PC-9 (cell line): ENCODE measurements at regions not wholly inside any gene's neighbourhood (a gene's known extent, or its start where the extent isn't known, plus 50 kb on each side); places are given as distances from the start of the nearest gene placed in this dataset.

Source experiments
- EZH2 ChIP-seq: fragments of 200-600 bp; sonication (generic); IDR thresholded peaks from 2 replicates; pipeline ENCODE4 v1.8.0; 2017; ENCODE audit warnings: antibody characterized with exemption, low read depth
- TF ChIP-seq, protein P1 (sequence below): fragments of 200-600 bp; sonication (generic); conservative IDR thresholded peaks from 2 replicates; pipeline ENCODE4 v1.6.1; 2017; ENCODE audit warnings: mixed run types, antibody characterized with exemption, mild to moderate bottlenecking, moderate library complexity

DNA sequence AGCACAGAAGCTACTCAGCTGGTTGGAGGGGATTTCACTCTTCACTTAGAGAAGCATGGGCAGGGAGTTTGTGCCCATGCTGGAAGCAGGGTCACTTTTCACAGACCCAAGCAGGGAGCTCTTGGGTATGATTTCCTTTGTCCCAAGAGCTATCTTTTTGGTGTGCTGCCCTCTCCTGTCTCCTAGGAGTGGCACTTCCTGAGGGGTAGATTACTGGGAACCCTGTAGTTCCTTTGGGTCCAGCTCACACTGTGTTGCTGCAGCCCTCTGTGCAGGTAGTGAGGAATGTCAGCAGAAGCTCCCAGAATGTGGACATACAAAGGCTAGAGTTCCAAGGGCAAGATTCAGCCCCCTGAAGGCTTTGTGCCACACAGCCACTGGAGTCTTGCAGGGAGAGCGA lies 537.1 kb upstream of the ANO3 start:
- TF ChIP-seq, protein P1, sequence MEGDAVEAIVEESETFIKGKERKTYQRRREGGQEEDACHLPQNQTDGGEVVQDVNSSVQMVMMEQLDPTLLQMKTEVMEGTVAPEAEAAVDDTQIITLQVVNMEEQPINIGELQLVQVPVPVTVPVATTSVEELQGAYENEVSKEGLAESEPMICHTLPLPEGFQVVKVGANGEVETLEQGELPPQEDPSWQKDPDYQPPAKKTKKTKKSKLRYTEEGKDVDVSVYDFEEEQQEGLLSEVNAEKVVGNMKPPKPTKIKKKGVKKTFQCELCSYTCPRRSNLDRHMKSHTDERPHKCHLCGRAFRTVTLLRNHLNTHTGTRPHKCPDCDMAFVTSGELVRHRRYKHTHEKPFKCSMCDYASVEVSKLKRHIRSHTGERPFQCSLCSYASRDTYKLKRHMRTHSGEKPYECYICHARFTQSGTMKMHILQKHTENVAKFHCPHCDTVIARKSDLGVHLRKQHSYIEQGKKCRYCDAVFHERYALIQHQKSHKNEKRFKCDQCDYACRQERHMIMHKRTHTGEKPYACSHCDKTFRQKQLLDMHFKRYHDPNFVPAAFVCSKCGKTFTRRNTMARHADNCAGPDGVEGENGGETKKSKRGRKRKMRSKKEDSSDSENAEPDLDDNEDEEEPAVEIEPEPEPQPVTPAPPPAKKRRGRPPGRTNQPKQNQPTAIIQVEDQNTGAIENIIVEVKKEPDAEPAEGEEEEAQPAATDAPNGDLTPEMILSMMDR = no peak
- TF ChIP-seq EZH2 = no peak
